ENCODE measurements at regions not wholly inside any gene's neighbourhood (a gene's known extent, or its start where the extent isn't known, plus 50 kb on each side); places are given as distances from the start of the nearest gene placed in this dataset.

GRCh38 chr18:45321520-45321919 is 293.8 kb upstream of the SLC14A2 start:
- H3K36me3 Mint-ChIP-seq (ENCODE audit: low read depth): no peaks in the 10 kb centered on the region
- no peak overlapping the region for H3K4me3 Mint-ChIP-seq (ENCODE audit: low read depth)
- no peaks in the 10 kb centered on the region for H3K9me3 Mint-ChIP-seq
- no peak for DNase-seq (ENCODE audit: low spot score)
- H3K27me3 Mint-ChIP-seq (ENCODE audit: low read depth): no peaks in the 10 kb centered on the region
- H3K27ac Mint-ChIP-seq: no peak overlapping the region
- intact Hi-C loops (cut with micrococcal nuclease): no loop called here
- no peaks in the 10 kb centered on the region for H3K4me1 Mint-ChIP-seq (ENCODE audit: low read depth)

DNA sequence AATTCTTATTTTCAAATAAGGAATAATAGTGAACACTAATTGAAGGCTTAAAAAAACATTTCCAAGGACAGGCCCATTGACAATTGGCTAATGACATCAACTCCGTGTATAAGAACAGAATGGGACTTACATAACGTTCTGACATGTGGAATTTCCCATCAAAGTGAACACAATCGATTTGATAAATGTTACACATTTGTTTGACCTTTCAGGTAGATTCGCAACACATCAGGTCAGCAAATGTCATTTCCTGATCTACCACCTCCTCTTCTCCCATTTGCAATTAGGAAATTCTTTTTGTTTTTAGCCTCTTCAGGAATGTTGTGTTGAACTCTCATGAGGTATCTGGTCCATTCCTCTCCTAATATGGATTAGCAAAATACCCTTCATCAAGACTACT is 292.9 kb upstream of the SLC14A2 start:
- Mint-ChIP-seq H3K9me3 (no peaks in the 10 kb centered on the region), H3K27me3 (ENCODE audit: low read depth) (no peaks in the 10 kb centered on the region), H3K27ac (no peak overlapping the region), H3K36me3 (ENCODE audit: low read depth) (no peaks in the 10 kb centered on the region), H3K4me3 (ENCODE audit: low read depth) (no peak overlapping the region), H3K4me1 (ENCODE audit: low read depth) (no peaks in the 10 kb centered on the region)
- DNase-seq (ENCODE audit: low spot score): no peak
- intact Hi-C loops (cut with micrococcal nuclease): no loop called here

- no peak overlapping the region for H3K4me3 Mint-ChIP-seq (ENCODE audit: low read depth)
- intact Hi-C loops (cut with micrococcal nuclease): no loop called here
- H3K9me3 Mint-ChIP-seq: no peaks in the 10 kb centered on the region
- no peaks in the 10 kb centered on the region for H3K36me3 Mint-ChIP-seq (ENCODE audit: low read depth)
- H3K27ac Mint-ChIP-seq: no peak overlapping the region
- DNase-seq (ENCODE audit: low spot score): no peak
- no peaks in the 10 kb centered on the region for H3K4me1 Mint-ChIP-seq (ENCODE audit: low read depth)
- H3K27me3 Mint-ChIP-seq (ENCODE audit: low read depth): no peaks in the 10 kb centered on the region
These were observed 291.2 kb upstream of the SLC14A2 start for GRCh38 chr18:45324101-45324494.

DNA sequence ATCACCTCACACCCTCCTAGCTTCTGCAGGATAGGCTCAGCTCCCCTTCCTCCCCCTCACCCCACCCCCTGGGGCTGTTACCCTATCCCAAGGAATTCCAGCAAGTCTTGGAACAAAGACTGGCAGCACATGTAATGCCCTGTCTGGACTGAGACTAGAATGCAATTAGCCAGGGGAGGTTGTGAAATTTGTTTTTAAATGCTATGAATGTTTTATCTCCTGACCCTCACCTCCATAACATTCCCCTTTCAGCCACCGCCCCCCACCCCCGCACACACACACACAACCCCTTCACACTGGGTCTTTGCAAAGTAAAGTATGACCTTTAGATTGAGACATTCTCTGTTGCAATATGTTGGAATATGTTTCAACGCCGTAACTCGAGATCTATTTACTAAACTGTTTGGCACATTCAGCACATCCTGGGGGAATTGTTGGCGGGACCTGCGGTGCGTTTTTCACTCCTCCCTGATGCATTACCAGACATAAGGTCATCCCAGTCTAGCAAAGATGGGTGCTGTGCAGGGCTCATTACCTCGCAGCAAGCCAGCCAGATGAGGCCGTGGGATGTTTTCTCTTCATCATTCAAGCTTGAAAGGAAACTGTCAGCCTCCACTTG is 290.7 kb upstream of the SLC14A2 start:
- H3K9me3 Mint-ChIP-seq: no peaks in the 10 kb centered on the region
- no peak overlapping the region for H3K27ac Mint-ChIP-seq
- DNase-seq (ENCODE audit: low spot score): no peak
- no peaks in the 10 kb centered on the region for H3K27me3 Mint-ChIP-seq (ENCODE audit: low read depth)
- H3K36me3 Mint-ChIP-seq (ENCODE audit: low read depth): no peaks in the 10 kb centered on the region
- H3K4me1 Mint-ChIP-seq (ENCODE audit: low read depth): no peaks in the 10 kb centered on the region
- H3K4me3 Mint-ChIP-seq (ENCODE audit: low read depth): no peak overlapping the region
- intact Hi-C loops (cut with micrococcal nuclease): no loop called here

DNA sequence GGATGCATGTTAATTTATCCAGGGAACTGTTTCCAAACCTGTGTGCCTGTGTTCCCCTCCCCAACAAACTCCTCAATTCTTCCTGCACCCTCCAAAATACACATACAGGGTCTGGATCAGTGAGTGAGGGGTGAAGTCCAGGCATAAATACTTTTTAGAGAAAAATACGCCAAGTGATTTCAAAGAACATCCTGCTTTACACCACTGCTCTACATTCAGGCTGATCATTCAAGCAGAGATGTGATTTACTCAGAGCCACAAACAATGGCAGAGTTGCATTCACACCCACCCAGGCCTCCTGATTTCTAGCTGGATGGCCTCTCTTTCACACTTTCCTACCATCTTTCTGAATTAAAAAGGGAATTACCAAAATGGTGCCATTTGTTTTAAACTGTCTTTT is 289.5 kb upstream of the SLC14A2 start:
- no peak overlapping the region for H3K27ac Mint-ChIP-seq
- no peaks in the 10 kb centered on the region for H3K36me3 Mint-ChIP-seq (ENCODE audit: low read depth)

GRCh38 chr18:45326505-45326904 is 288.8 kb upstream of the SLC14A2 start:
- no peak overlapping the region for H3K27ac Mint-ChIP-seq
- no peaks in the 10 kb centered on the region for H3K4me1 Mint-ChIP-seq (ENCODE audit: low read depth)
- intact Hi-C loops (cut with micrococcal nuclease): no loop called here
- no peak for DNase-seq (ENCODE audit: low spot score)
- H3K27me3 Mint-ChIP-seq (ENCODE audit: low read depth): no peaks in the 10 kb centered on the region
- H3K9me3 Mint-ChIP-seq: no peaks in the 10 kb centered on the region
- no peak overlapping the region for H3K4me3 Mint-ChIP-seq (ENCODE audit: low read depth)
- H3K36me3 Mint-ChIP-seq (ENCODE audit: low read depth): no peaks in the 10 kb centered on the region

More for the DNA sequence above, 289.5 kb upstream of the SLC14A2 start:
- no peak for DNase-seq (ENCODE audit: low spot score)
- H3K27me3 Mint-ChIP-seq (ENCODE audit: low read depth): no peaks in the 10 kb centered on the region
- H3K4me3 Mint-ChIP-seq (ENCODE audit: low read depth): no peak overlapping the region
- intact Hi-C loops (cut with micrococcal nuclease): no loop called here
- no peaks in the 10 kb centered on the region for H3K9me3 Mint-ChIP-seq
- H3K4me1 Mint-ChIP-seq (ENCODE audit: low read depth): no peaks in the 10 kb centered on the region

GRCh38 chr18:45328296-45328695 is 287.0 kb upstream of the SLC14A2 start:
- no peak for DNase-seq (ENCODE audit: low spot score)
- Mint-ChIP-seq H3K27me3 (ENCODE audit: low read depth) (no peaks in the 10 kb centered on the region), H3K36me3 (ENCODE audit: low read depth) (no peaks in the 10 kb centered on the region), H3K9me3 (no peaks in the 10 kb centered on the region), H3K27ac (no peak overlapping the region), H3K4me1 (ENCODE audit: low read depth) (no peaks in the 10 kb centered on the region), H3K4me3 (ENCODE audit: low read depth) (no peak overlapping the region)
- intact Hi-C loops (cut with micrococcal nuclease): no loop called here

GRCh38 chr18:45328811-45329210 is 286.5 kb upstream of the SLC14A2 start:
- Mint-ChIP-seq H3K4me1 (ENCODE audit: low read depth) (no peaks in the 10 kb centered on the region), H3K9me3 (no peaks in the 10 kb centered on the region), H3K27ac (no peak overlapping the region), H3K4me3 (ENCODE audit: low read depth) (no peak overlapping the region), H3K36me3 (ENCODE audit: low read depth) (no peaks in the 10 kb centered on the region), H3K27me3 (ENCODE audit: low read depth) (no peaks in the 10 kb centered on the region)
- intact Hi-C loops (cut with micrococcal nuclease): no loop called here
- DNase-seq (ENCODE audit: low spot score): no peak

GRCh38 chr18:45329316-45329715 is 286.0 kb upstream of the SLC14A2 start:
- Mint-ChIP-seq H3K36me3 (ENCODE audit: low read depth) (no peaks in the 10 kb centered on the region), H3K4me3 (ENCODE audit: low read depth) (no peak overlapping the region), H3K27me3 (ENCODE audit: low read depth) (no peaks in the 10 kb centered on the region), H3K27ac (no peak overlapping the region), H3K9me3 (no peaks in the 10 kb centered on the region), H3K4me1 (ENCODE audit: low read depth) (no peaks in the 10 kb centered on the region)
- intact Hi-C loops (cut with micrococcal nuclease): no loop called here
- DNase-seq (ENCODE audit: low spot score): no peak

- intact Hi-C loops (cut with micrococcal nuclease): no loop called here
- no peaks in the 10 kb centered on the region for H3K9me3 Mint-ChIP-seq
These were observed 285.1 kb upstream of the SLC14A2 start for GRCh38 chr18:45330170-45330594.

GRCh38 chr18:45332871-45333270 is 282.4 kb upstream of the SLC14A2 start:
- no peak for DNase-seq (ENCODE audit: low spot score)
- H3K27ac Mint-ChIP-seq: no peak overlapping the region
- no peaks in the 10 kb centered on the region for H3K4me1 Mint-ChIP-seq (ENCODE audit: low read depth)
- no peaks in the 10 kb centered on the region for H3K36me3 Mint-ChIP-seq (ENCODE audit: low read depth)
- H3K4me3 Mint-ChIP-seq (ENCODE audit: low read depth): no peak overlapping the region
- intact Hi-C loops (cut with micrococcal nuclease): no loop called here
- H3K9me3 Mint-ChIP-seq: no peaks in the 10 kb centered on the region
- no peaks in the 10 kb centered on the region for H3K27me3 Mint-ChIP-seq (ENCODE audit: low read depth)

More at GRCh38 chr18:45330170-45330594, 285.1 kb upstream of the SLC14A2 start:
- no peak overlapping the region for H3K4me3 Mint-ChIP-seq (ENCODE audit: low read depth)
- no peak overlapping the region for H3K27ac Mint-ChIP-seq
- DNase-seq (ENCODE audit: low spot score): no peak
- H3K36me3 Mint-ChIP-seq (ENCODE audit: low read depth): no peaks in the 10 kb centered on the region
- H3K27me3 Mint-ChIP-seq (ENCODE audit: low read depth): no peaks in the 10 kb centered on the region
- H3K4me1 Mint-ChIP-seq (ENCODE audit: low read depth): no peaks in the 10 kb centered on the region

- Mint-ChIP-seq H3K9me3 (no peaks in the 10 kb centered on the region), H3K4me3 (ENCODE audit: low read depth) (no peak overlapping the region), H3K27ac (no peak overlapping the region), H3K36me3 (ENCODE audit: low read depth) (no peaks in the 10 kb centered on the region), H3K4me1 (ENCODE audit: low read depth) (no peaks in the 10 kb centered on the region), H3K27me3 (ENCODE audit: low read depth) (no peaks in the 10 kb centered on the region)
- DNase-seq (ENCODE audit: low spot score): no peak
- intact Hi-C loops (cut with micrococcal nuclease): no loop called here
These were observed 281.1 kb upstream of the SLC14A2 start for GRCh38 chr18:45334191-45334590.

- no peak overlapping the region for H3K27ac Mint-ChIP-seq
- H3K9me3 Mint-ChIP-seq: no peaks in the 10 kb centered on the region
- H3K36me3 Mint-ChIP-seq (ENCODE audit: low read depth): no peaks in the 10 kb centered on the region
- H3K27me3 Mint-ChIP-seq (ENCODE audit: low read depth): no peaks in the 10 kb centered on the region
- no peaks in the 10 kb centered on the region for H3K4me1 Mint-ChIP-seq (ENCODE audit: low read depth)
- no peak for DNase-seq (ENCODE audit: low spot score)
- no peak overlapping the region for H3K4me3 Mint-ChIP-seq (ENCODE audit: low read depth)
- intact Hi-C loops (cut with micrococcal nuclease): no loop called here
These were observed 279.8 kb upstream of the SLC14A2 start for GRCh38 chr18:45335282-45336043.
